H9 (cell line): ENCODE measurements at regions not wholly inside any gene's neighbourhood (a gene's known extent, or its start where the extent isn't known, plus 50 kb on each side); places are given as distances from the start of the nearest gene placed in this dataset.
"Not testable (repeated sequence)": the region's sequence is repeated elsewhere in the genome, so short reads cannot be mapped to it uniquely, and the experiment has no call there.

Experiments used
- DNase-seq: peaks from one replicate; pipeline ENCODE4 v3.0.0-alpha.2; 2017
- H2AFZ ChIP-seq: one replicate; pipeline ENCODE4 v1.6.1; 2013; ENCODE audit warnings: mild to moderate bottlenecking, low read length, control low read depth, moderate library complexity
- H2AK5ac ChIP-seq: 2 replicates; pipeline ENCODE4 v1.6.1; 2013; ENCODE audit warnings: low read length, control low read depth, mixed read lengths; ENCODE audit not compliant: insufficient read length
- H2BK120ac ChIP-seq: one replicate; pipeline ENCODE4 v1.6.1; 2013; ENCODE audit warnings: low read depth, mild to moderate bottlenecking, low read length, control low read depth, inconsistent platforms; ENCODE audit not compliant: poor library complexity, severe bottlenecking
- H2BK12ac ChIP-seq: 2 replicates; pipeline ENCODE4 v1.6.1; 2013; ENCODE audit warnings: low read length, control low read depth, mixed read lengths, low read depth; ENCODE audit not compliant: insufficient read length
- H2BK15ac ChIP-seq: 2 replicates; pipeline ENCODE4 v1.6.1; 2013; ENCODE audit warnings: low read depth, low read length, control low read depth
- H2BK20ac ChIP-seq: one replicate; pipeline ENCODE4 v1.6.1; 2013; ENCODE audit warnings: low read depth, mild to moderate bottlenecking, low read length, control low read depth, inconsistent platforms; ENCODE audit not compliant: poor library complexity, severe bottlenecking
- H2BK5ac ChIP-seq: 2 replicates; pipeline ENCODE4 v1.6.1; 2013; ENCODE audit warnings: low read length, control low read depth, mixed read lengths; ENCODE audit not compliant: insufficient read length
- H3K14ac ChIP-seq: 2 replicates; pipeline ENCODE4 v1.6.1; 2013; ENCODE audit warnings: low read length, control low read depth; ENCODE audit not compliant: insufficient read depth
- H3K18ac ChIP-seq: 2 replicates; pipeline ENCODE4 v1.6.1; 2013; ENCODE audit warnings: low read depth, mild to moderate bottlenecking, mixed read lengths, low read length, control low read depth; ENCODE audit not compliant: insufficient read length
- H3K23ac ChIP-seq: 2 replicates; pipeline ENCODE4 v1.6.1; 2013; ENCODE audit warnings: low read length, control low read depth, mixed read lengths, low read depth; ENCODE audit not compliant: insufficient read length
- H3K23me2 ChIP-seq: 2 replicates; pipeline ENCODE4 v1.6.1; 2013; ENCODE audit warnings: low read depth, mild to moderate bottlenecking, mixed read lengths, low read length, control low read depth; ENCODE audit not compliant: insufficient read length, poor library complexity, severe bottlenecking
- H3K27ac ChIP-seq: 2 replicates; pipeline ENCODE4 v1.5.1; 2013; ENCODE audit warnings: low read length, control low read depth, mixed read lengths, low read depth; ENCODE audit not compliant: insufficient read length
- H3K27me3 ChIP-seq: 2 replicates; pipeline ENCODE4 v1.6.1; 2013; ENCODE audit warnings: low read length, control low read depth, inconsistent platforms; ENCODE audit not compliant: insufficient read depth
- H3K4ac ChIP-seq: 2 replicates; pipeline ENCODE4 v1.6.1; 2013; ENCODE audit warnings: low read depth, mild to moderate bottlenecking, control low read depth, inconsistent platforms, low read length, moderate library complexity
- H3K4me1 ChIP-seq: 2 replicates; pipeline ENCODE4 v1.6.1; 2013; ENCODE audit warnings: low read length, control low read depth, inconsistent platforms; ENCODE audit not compliant: insufficient read depth
- H3K4me2 ChIP-seq: 2 replicates; pipeline ENCODE4 v1.6.1; 2013; ENCODE audit warnings: low read length, control low read depth, mixed read lengths; ENCODE audit not compliant: insufficient read length, insufficient read depth
- H3K56ac ChIP-seq: 2 replicates; pipeline ENCODE4 v1.6.1; 2013; ENCODE audit warnings: low read depth, mild to moderate bottlenecking, mixed read lengths, low read length, control low read depth; ENCODE audit not compliant: insufficient read length
- H3K79me1 ChIP-seq: 2 replicates; pipeline ENCODE4 v1.6.1; 2013; ENCODE audit warnings: low read depth, mild to moderate bottlenecking, moderate library complexity, low read length, control low read depth, inconsistent platforms; ENCODE audit not compliant: insufficient read depth, poor library complexity, severe bottlenecking
- H3K79me2 ChIP-seq: 2 replicates; pipeline ENCODE4 v1.6.1; 2013; ENCODE audit warnings: low read length, control low read depth, inconsistent platforms; ENCODE audit not compliant: insufficient read depth
- H3K9ac ChIP-seq: 2 replicates; pipeline ENCODE4 v1.6.1; 2013; ENCODE audit warnings: low read length, control low read depth, mixed read lengths; ENCODE audit not compliant: insufficient read length; ENCODE audit errors: extremely low read depth
- H3K9me3 ChIP-seq: one replicate; pipeline ENCODE4 v1.6.1; 2013; ENCODE audit warnings: low read depth, low read length, inconsistent platforms; ENCODE audit not compliant: control insufficient read depth
- H3T11ph ChIP-seq: one replicate; pipeline ENCODE4 v1.6.1; 2013; ENCODE audit warnings: mild to moderate bottlenecking, low read length, control low read depth, inconsistent platforms
- H4K20me1 ChIP-seq: one replicate; pipeline ENCODE4 v1.6.1; 2013; ENCODE audit not compliant: control insufficient read depth, insufficient read length, insufficient read depth
- H4K5ac ChIP-seq: 2 replicates; pipeline ENCODE4 v1.6.1; 2013; ENCODE audit warnings: low read depth, mild to moderate bottlenecking, mixed read lengths, low read length, control low read depth; ENCODE audit not compliant: insufficient read length
- H4K8ac ChIP-seq: replicated peaks from 2 replicates; pipeline ENCODE4 v1.6.1; 2013; ENCODE audit warnings: low read length, control low read depth, mixed read lengths, low read depth; ENCODE audit not compliant: insufficient read length
- H4K91ac ChIP-seq: 2 replicates; pipeline ENCODE4 v1.6.1; 2013; ENCODE audit warnings: low read depth, mild to moderate bottlenecking, moderate library complexity, mixed read lengths, low read length, control low read depth; ENCODE audit not compliant: insufficient read length
- H3K27ac Mint-ChIP-seq, 3 experiments: 2 replicates in 2 of 3; 3 replicates in 1 of 3; pipeline ENCODE4 v1.8.0; 2020 to 2021; ENCODE audit warnings: mixed read lengths in 3 of 3, mild to moderate bottlenecking in 1 of 3, moderate library complexity in 1 of 3
- H3K27me3 Mint-ChIP-seq: 2 replicates; pipeline ENCODE4 v1.8.0; 2021; ENCODE audit warnings: low read depth, mild to moderate bottlenecking, moderate library complexity, mixed read lengths
- H3K36me3 Mint-ChIP-seq, 3 experiments: 2 replicates in 2 of 3; 3 replicates in 1 of 3; pipeline ENCODE4 v1.8.0; 2020 to 2021; ENCODE audit warnings: low read depth in 3 of 3, mixed read lengths in 3 of 3; ENCODE audit not compliant: insufficient read depth in 1 of 3
- H3K4me1 Mint-ChIP-seq, 2 experiments: 2 replicates each; pipeline ENCODE4 v1.8.0; 2020; ENCODE audit warnings: mixed read lengths in 2 of 2
- H3K4me3 Mint-ChIP-seq, 2 experiments: 2 replicates in 1 of 2; 3 replicates in 1 of 2; pipeline ENCODE4 v1.8.0; 2020 to 2021; ENCODE audit warnings: mild to moderate bottlenecking in 2 of 2, mixed read lengths in 2 of 2, moderate library complexity in 1 of 2
- H3K9me3 Mint-ChIP-seq, 2 experiments: 2 replicates in 1 of 2; 3 replicates in 1 of 2; pipeline ENCODE4 v1.8.0; 2020; ENCODE audit warnings: mild to moderate bottlenecking in 2 of 2, mixed read lengths in 2 of 2, moderate library complexity in 1 of 2
- WGBS: extraction: QIAGEN DNeasy Blood & Tissue Kit; methylation state at CpG from one replicate; pipeline ENCODE4 v1.1.7; 2013; ENCODE audit warnings: missing lambda C conversion rate, low lambda C conversion rate, mixed read lengths; ENCODE audit not compliant: insufficient read length; ENCODE audit errors: extremely low coverage; 5-methylcytosine and 5-hydroxymethylcytosine counted together
- TF ChIP-seq, protein P1 (sequence below): fragments of 200-600 bp; sonication (generic); conservative IDR thresholded peaks from 3 replicates; pipeline ENCODE4 v1.8.0; 2021; ENCODE audit warnings: antibody characterized with exemption, mild to moderate bottlenecking

DNA sequence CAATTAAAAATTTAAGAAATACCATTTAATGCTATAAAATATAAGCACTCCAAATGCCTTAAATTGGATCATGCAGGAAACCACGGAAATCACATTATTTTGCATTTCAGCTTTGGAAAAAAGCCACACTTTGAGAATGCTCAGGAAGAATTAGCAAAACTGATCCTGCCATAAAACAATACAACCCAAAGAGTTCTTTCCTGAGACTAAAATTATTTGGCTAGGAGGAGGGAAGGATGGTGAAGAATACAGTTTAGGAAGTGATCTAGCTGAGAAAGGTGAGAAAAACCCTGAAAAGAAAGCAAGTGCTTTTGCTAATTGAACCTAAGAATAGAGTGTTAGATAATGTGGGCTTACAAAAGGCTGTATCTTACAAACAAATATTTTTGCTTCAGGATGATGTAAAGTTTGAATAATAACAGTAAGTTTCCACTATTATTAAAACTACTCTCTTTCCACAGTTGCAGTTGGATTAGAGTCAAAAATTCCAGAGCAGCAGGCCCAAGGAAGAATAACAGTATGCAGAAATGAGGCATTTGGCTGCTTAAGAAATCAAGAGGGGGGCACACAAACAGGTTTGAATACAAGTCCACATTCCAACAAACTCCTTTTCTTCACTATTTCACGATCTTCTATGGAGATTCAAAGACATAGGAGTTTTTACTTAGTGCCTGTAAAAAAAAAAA, 565.4 kb downstream of the RFPL4B start:
- Mint-ChIP-seq H3K4me3 (no peak overlapping the region), H3K27ac (peak overlapping the region; percentile 71 to 94 (median 93); a peak in 6 of 7 replicates), H3K27me3 (no peaks in the 10 kb centered on the region), H3K4me1 (peaks cover 19 to 20% of the 10 kb centered on the region in 2 experiments), H3K36me3 (no peaks in the 10 kb centered on the region; a peak in 1 of 7 replicates), H3K9me3 (peaks cover 0 to 4% of the 10 kb centered on the region in 2 experiments; a peak in 2 of 5 replicates)
- no peaks in the 10 kb centered on the region for H3K79me1 ChIP-seq
- H2BK120ac ChIP-seq = no peak overlapping the region
- H2AK5ac ChIP-seq = no peak overlapping the region
- no peak overlapping the region for H4K91ac ChIP-seq
- H2BK15ac ChIP-seq = no peak overlapping the region
- WGBS = no CpG with 5 or more reads among the region's 2 CpGs
- no peaks in the 10 kb centered on the region for H3K27me3 ChIP-seq
- H2AFZ ChIP-seq = no peak overlapping the region
- no peaks in the 10 kb centered on the region for H3K79me2 ChIP-seq
- no peak overlapping the region for H3K27ac ChIP-seq
- H3K4me1 ChIP-seq = no peaks in the 10 kb centered on the region; the same call in 1 of the 2 replicates
- H3K18ac ChIP-seq = no peak overlapping the region
- H3K14ac ChIP-seq = no peak overlapping the region
- DNase-seq = no peak
- H3K23me2 ChIP-seq = no peaks in the 10 kb centered on the region
- H3K9ac ChIP-seq = no peak overlapping the region
- no peak overlapping the region for H3K23ac ChIP-seq
- no peak overlapping the region for H2BK20ac ChIP-seq
- no peak overlapping the region for H4K5ac ChIP-seq
- H4K20me1 ChIP-seq = no peaks in the 10 kb centered on the region
- no peak overlapping the region for H3T11ph ChIP-seq
- H2BK5ac ChIP-seq = no peak overlapping the region
- TF ChIP-seq, protein P1, sequence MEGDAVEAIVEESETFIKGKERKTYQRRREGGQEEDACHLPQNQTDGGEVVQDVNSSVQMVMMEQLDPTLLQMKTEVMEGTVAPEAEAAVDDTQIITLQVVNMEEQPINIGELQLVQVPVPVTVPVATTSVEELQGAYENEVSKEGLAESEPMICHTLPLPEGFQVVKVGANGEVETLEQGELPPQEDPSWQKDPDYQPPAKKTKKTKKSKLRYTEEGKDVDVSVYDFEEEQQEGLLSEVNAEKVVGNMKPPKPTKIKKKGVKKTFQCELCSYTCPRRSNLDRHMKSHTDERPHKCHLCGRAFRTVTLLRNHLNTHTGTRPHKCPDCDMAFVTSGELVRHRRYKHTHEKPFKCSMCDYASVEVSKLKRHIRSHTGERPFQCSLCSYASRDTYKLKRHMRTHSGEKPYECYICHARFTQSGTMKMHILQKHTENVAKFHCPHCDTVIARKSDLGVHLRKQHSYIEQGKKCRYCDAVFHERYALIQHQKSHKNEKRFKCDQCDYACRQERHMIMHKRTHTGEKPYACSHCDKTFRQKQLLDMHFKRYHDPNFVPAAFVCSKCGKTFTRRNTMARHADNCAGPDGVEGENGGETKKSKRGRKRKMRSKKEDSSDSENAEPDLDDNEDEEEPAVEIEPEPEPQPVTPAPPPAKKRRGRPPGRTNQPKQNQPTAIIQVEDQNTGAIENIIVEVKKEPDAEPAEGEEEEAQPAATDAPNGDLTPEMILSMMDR = no peak
- no peak overlapping the region for H3K56ac ChIP-seq
- H3K4me2 ChIP-seq = no peak overlapping the region
- no peak overlapping the region for H4K8ac ChIP-seq
- H3K4ac ChIP-seq = no peak overlapping the region
- no peaks in the 10 kb centered on the region for H3K9me3 ChIP-seq
- H2BK12ac ChIP-seq = no peak overlapping the region

DNA sequence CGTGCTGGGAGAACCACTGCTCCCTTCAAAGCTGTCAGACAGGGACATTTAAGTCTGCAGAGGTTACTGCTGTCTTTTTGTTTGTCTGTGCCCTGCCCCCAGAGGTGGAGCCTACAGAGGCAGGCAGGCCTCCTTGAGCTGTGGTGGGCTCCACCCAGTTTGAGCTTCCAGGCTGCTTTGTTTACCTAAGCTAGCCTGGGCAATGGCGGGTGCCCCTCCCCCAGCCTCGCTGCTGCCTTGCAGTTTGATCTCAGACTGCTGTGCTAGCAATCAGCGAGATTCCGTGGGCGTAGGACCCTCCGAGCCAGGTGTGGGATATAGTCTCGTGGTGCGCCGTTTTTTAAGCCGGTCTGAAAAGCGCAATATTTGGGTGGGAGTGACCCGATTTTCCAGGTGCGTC, 572.6 kb downstream of the RFPL4B start:
- not testable (repeated sequence) for H2BK20ac ChIP-seq, H2BK15ac ChIP-seq, H3K27me3 Mint-ChIP-seq, H2AFZ ChIP-seq, H3K79me2 ChIP-seq, H2BK12ac ChIP-seq, H3T11ph ChIP-seq, H3K27ac ChIP-seq, H2AK5ac ChIP-seq, H4K91ac ChIP-seq, H4K20me1 ChIP-seq, H3K9me3 ChIP-seq, H3K18ac ChIP-seq, H3K23ac ChIP-seq, H3K4ac ChIP-seq, H3K79me1 ChIP-seq, H3K23me2 ChIP-seq, H3K4me1 Mint-ChIP-seq, H2BK120ac ChIP-seq, H3K56ac ChIP-seq, H3K14ac ChIP-seq, H3K4me1 ChIP-seq, H2BK5ac ChIP-seq, H3K27me3 ChIP-seq, H4K5ac ChIP-seq, H4K8ac ChIP-seq, DNase-seq, H3K4me2 ChIP-seq, H3K9ac ChIP-seq
- peak overlapping the region in 2 of 3 experiments; percentile 81 to 96; a peak in 3 of 7 replicates for H3K27ac Mint-ChIP-seq
- WGBS = no CpG with 5 or more reads among the region's 14 CpGs
- peaks cover 2 to 22% (median 8%) of the 10 kb centered on the region in 3 experiments; a peak in 5 of 7 replicates for H3K36me3 Mint-ChIP-seq
- peak overlapping the region; percentile 46 to 72; a peak in 4 of 5 replicates for H3K4me3 Mint-ChIP-seq
- peaks cover 16 to 17% of the 10 kb centered on the region in 2 experiments for H3K9me3 Mint-ChIP-seq
